Hepatocyte (in vitro differentiated cells): ENCODE measurements at regions not wholly inside any gene's neighbourhood (a gene's known extent, or its start where the extent isn't known, plus 50 kb on each side); places are given as distances from the start of the nearest gene placed in this dataset.

ENCODE experiments used
- EZH2 ChIP-seq: fragments of 200-600 bp; sonication (generic); IDR thresholded peaks from 2 replicates; pipeline ENCODE4 v1.6.1; 2016; ENCODE audit warnings: antibody characterized with exemption, mild to moderate bottlenecking, borderline replicate concordance
- EZH2phosphoT487 ChIP-seq: fragments of 200-600 bp; sonication (generic); IDR thresholded peaks from one replicate; pipeline ENCODE4 v1.6.1; 2018; ENCODE audit warnings: antibody characterized with exemption, mild to moderate bottlenecking, low read depth, moderate library complexity; ENCODE audit not compliant: unreplicated experiment, severe bottlenecking
- TF ChIP-seq, protein P1 (sequence below): fragments of 200-600 bp; sonication (generic); IDR thresholded peaks from 2 replicates; pipeline ENCODE4 v1.5.1; 2016; ENCODE audit warnings: antibody characterized with exemption, mild to moderate bottlenecking; ENCODE audit not compliant: poor library complexity

- TF ChIP-seq, protein P1, sequence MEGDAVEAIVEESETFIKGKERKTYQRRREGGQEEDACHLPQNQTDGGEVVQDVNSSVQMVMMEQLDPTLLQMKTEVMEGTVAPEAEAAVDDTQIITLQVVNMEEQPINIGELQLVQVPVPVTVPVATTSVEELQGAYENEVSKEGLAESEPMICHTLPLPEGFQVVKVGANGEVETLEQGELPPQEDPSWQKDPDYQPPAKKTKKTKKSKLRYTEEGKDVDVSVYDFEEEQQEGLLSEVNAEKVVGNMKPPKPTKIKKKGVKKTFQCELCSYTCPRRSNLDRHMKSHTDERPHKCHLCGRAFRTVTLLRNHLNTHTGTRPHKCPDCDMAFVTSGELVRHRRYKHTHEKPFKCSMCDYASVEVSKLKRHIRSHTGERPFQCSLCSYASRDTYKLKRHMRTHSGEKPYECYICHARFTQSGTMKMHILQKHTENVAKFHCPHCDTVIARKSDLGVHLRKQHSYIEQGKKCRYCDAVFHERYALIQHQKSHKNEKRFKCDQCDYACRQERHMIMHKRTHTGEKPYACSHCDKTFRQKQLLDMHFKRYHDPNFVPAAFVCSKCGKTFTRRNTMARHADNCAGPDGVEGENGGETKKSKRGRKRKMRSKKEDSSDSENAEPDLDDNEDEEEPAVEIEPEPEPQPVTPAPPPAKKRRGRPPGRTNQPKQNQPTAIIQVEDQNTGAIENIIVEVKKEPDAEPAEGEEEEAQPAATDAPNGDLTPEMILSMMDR, result no peak
- TF ChIP-seq EZH2phosphoT487 (no peak), EZH2 (no peak)
Measured at GRCh38 chr3:170766823-170767575, 103.0 kb downstream of the RPL22L1 start.
